Keratinocyte (primary cell): ENCODE measurements at regions not wholly inside any gene's neighbourhood (a gene's known extent, or its start where the extent isn't known, plus 50 kb on each side); places are given as distances from the start of the nearest gene placed in this dataset.
A peak's percentile ranks its signal among the peaks of the same experiment; 100 is the strongest.

ENCODE experiments used
- EZH2 ChIP-seq: IDR thresholded peaks from one replicate; pipeline ENCODE4 v1.6.1; 2012; ENCODE audit warnings: inconsistent platforms, mild to moderate bottlenecking, low read length, moderate library complexity
- TF ChIP-seq, protein P1 (sequence below), 3 experiments: IDR thresholded peaks in 1 of 3; conservative IDR thresholded peaks in 1 of 3; optimal IDR thresholded peaks in 1 of 3; 2 replicates in 2 of 3; 3 replicates in 1 of 3; pipeline versions ENCODE3 to v1.5.1; 2011; ENCODE audit warnings: low read length in 3 of 3, mild to moderate bottlenecking in 3 of 3, moderate library complexity in 2 of 3, control low read depth in 1 of 3, inconsistent platforms in 1 of 3; ENCODE audit not compliant: insufficient read depth in 2 of 3; ENCODE audit errors: extremely low read depth in 1 of 3

DNA sequence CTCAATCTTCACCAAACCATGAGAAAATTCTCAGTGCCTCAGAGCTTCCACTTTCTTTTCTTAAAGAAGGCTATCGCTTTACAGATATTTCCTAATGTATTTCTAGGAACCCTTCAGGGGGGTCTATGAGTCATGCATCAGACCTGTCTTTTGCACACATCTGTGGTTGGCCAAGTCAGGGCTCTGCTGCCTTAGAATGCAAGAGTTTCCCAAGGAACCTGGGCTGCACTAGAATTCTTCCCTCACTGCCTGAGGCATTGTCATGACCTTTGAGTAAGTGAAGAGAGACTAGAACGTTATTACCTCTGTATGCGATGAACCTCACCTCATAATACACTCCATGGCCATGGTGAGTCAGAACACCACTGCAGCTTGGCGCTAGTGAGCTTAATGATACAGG lies 365.0 kb upstream of the ID4 start:
- TF ChIP-seq, protein P1, sequence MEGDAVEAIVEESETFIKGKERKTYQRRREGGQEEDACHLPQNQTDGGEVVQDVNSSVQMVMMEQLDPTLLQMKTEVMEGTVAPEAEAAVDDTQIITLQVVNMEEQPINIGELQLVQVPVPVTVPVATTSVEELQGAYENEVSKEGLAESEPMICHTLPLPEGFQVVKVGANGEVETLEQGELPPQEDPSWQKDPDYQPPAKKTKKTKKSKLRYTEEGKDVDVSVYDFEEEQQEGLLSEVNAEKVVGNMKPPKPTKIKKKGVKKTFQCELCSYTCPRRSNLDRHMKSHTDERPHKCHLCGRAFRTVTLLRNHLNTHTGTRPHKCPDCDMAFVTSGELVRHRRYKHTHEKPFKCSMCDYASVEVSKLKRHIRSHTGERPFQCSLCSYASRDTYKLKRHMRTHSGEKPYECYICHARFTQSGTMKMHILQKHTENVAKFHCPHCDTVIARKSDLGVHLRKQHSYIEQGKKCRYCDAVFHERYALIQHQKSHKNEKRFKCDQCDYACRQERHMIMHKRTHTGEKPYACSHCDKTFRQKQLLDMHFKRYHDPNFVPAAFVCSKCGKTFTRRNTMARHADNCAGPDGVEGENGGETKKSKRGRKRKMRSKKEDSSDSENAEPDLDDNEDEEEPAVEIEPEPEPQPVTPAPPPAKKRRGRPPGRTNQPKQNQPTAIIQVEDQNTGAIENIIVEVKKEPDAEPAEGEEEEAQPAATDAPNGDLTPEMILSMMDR (optimal IDR thresholded peaks at IDR 0.05 in 1 of 3, IDR thresholded peaks at IDR 0.05 in 1 of 3, conservative IDR thresholded peaks at IDR 0.05 in 1 of 3; ENCODE audit: extremely low read depth in 1 of 3, insufficient read depth in 2 of 3, low read length in 3 of 3): peak in 1 of 3 experiments; percentile 6
- no peak for TF ChIP-seq EZH2
